UCSD-AML1 (cell line): ENCODE measurements at regions not wholly inside any gene's neighbourhood (a gene's known extent, or its start where the extent isn't known, plus 50 kb on each side); places are given as distances from the start of the nearest gene placed in this dataset.
"Not testable (repeated sequence)": the region's sequence is repeated elsewhere in the genome, so short reads cannot be mapped to it uniquely, and the experiment has no call there.

Experiments
- DNase-seq: peaks from one replicate; lab custom pipeline; 2025; ENCODE audit not compliant: unreplicated experiment; lab: John Stamatoyannopoulos, UW

GRCh38 chr6:168943231-168943905 lies 310.3 kb downstream of the THBS2 start:
- no peak for DNase-seq

DNA sequence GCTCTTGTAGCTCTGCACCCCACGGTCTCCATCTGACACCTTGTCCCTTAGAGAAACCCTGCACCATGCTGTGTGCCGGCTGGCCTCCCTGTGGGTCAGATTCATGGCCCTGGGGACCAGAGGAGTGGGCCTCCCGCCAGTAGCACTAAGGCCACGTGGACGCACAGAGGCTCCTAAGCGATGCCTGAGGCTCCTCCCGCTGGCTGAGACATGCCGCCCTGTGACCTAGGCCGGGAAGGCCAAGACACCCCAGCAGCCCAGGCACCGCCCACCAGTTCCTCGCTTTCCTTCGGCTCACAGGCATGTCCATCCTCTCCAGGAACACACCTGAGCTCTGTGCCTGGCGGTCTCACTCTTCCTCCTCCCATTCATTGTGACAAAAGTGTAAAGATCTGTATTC lies 311.0 kb downstream of the THBS2 start:
- DNase-seq = no peak

DNA sequence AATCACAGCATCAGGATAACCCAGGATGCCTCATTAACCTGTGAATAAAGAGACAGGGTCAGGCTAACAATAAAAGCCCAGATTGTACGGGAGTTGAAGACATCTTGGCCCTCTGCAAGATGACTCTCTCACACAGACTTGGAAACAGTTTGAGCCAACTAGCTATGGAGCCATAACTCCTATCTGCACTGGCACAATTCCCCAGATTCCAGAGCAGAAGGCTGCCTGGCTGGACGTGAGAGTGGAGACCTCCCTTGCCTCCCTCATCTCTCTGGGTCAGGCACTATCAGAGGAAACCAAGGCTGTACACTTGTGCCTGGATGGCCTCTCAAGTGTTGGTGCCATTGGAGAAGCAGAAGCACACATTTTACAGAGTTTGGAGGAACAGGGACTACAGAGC lies 312.6 kb downstream of the THBS2 start:
- DNase-seq = no peak

- no peak for DNase-seq
These were observed 313.9 kb downstream of the THBS2 start for GRCh38 chr6:168939796-168940195.

GRCh38 chr6:168939041-168939440 lies 314.6 kb downstream of the THBS2 start:
- no peak for DNase-seq

DNA sequence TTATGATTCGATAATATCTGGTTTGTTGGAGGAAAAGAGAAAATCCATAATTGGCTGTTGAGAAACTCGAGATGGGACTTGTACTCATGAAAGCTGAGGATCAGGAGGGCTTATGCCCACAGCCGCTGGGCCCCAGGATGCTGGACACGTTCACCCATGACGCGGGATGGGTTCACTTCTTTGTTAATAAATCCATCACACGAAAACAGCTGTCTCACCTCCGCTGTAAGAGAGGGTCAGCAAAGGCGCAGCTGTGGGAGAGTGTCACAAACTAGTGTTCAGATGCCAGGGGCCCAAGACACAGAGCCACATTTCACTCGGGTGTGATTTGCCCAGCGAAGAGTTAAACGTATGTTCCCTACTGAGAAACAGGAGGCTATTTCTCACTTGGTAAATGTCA lies 315.1 kb downstream of the THBS2 start:
- DNase-seq = no peak

DNA sequence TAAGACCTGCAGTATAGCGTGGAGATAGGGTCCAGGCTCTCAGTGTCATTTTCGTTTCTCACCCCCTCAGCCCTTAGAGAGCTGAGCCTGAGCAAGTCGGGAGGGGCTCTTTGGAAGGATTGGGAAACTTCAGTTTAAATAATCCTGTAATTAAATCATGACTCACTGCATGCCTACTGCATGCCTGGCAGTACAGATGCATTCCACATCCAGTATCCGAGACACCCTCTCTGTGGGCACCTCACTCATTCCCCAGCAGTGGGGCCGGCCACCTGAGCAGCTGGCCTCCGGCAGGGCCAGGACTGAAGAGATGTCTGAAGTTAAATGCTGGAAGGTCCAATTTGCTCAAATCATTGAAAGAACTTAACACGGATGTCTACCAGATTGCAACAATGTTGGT lies 316.6 kb downstream of the THBS2 start:
- DNase-seq = no peak

DNA sequence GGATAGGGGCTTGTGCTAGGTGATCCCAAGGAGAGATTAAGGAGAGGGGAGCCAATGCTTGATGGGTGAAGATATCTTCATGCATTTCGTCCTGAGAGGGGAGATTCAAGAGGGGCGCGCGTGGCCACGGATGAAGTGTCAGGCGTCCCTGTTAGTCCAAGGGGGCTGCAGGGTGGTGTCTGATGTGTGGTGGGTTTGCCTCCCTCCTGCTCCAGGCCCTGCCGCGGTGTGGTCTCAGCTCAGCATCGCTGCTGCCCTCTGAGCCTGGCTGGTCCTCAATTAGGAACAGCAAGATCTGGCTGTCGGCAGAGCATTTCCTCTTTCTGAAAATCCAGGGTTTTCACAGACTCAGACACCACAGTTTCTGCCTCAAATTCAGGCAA lies 318.0 kb downstream of the THBS2 start:
- DNase-seq = no peak

DNA sequence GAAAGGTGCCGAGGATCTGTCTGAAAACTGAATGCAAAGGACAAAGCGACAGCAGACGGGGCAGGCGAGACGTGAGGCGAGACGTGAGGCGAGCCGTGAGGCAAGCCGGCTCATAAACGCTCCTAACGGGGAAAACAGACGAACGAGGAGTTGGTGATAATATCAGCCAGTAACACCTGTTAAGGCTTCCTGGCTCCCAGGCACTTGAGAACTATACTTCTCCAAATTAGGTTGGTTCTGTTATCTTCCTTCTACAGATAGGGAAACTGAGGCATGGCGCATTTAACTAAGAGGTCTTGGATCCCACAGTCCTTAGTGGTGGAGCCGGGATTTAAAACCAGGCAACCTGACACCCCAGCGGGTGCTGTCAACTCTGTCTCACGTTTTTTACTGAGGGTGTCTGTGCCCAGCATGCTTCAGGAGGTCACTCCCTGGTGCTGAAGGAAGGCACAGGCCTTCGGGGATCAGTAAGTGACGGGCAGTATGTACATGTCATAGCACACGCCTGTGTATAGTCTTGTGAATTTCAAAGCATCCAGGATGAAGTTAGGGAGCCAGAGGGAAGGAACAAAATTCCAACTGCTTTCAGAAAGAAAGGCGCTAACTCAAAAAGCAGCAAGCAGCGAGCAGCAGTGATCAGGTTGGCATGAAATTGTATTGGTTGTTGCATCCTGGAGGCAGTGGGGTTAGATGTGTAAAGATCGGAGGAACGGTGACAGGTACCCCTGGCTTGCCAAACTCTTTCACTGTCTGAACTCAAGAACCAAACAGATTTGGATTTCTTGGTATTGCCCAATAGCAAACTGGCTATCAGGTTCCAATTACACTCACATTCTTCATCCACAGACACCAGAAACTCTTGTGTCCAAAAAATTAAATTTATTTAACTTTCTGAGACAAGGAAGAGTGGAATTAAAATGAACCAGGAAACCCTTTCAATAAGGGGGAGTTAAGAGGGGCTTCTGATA lies 318.7 kb downstream of the THBS2 start:
- no peak for DNase-seq

GRCh38 chr6:168932171-168932570 lies 321.5 kb downstream of the THBS2 start:
- not testable (repeated sequence) for DNase-seq

DNA sequence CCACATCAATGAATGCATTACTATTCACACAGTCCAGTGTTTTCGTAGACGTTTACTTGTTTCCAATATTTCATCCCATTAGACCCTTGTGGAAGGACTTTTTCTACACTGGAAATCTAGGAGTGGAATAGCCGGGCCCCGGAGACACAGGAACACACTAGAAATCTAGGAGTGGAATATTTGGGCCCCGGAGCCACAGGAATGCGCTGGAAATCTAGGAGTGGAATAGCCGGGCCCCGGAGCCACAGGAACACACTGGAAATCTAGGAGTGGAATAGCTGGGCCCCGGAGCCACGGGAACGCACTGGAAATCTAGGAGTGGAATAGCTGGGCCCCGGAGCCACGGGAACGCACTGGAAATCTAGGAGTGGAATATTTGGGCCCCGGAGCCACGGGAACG lies 322.6 kb downstream of the THBS2 start:
- DNase-seq = not testable (repeated sequence)

GRCh38 chr6:168929871-168930450 lies 323.7 kb downstream of the THBS2 start:
- no peak for DNase-seq

DNA sequence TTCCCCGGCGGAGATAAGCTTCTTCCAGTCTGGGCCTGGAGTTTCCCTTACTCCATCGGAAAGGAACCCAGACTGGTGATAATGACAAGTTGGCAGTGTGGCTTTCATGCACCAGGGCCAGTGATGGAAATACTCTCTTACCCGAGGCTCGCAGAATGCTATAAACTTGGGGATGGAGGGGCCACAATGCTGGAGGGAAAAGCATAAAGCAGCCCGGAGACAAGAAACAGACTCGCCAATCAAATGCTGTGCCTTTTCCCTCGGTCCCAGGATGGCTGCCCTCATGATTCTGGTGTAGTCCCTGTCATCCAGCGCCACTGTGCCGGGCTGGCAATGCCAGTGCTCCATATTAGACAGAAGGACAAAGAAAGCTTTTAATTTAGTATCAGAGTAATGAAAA lies 325.6 kb downstream of the THBS2 start:
- DNase-seq = no peak

- DNase-seq = no peak
These were observed 326.6 kb downstream of the THBS2 start for GRCh38 chr6:168927026-168927425.

DNA sequence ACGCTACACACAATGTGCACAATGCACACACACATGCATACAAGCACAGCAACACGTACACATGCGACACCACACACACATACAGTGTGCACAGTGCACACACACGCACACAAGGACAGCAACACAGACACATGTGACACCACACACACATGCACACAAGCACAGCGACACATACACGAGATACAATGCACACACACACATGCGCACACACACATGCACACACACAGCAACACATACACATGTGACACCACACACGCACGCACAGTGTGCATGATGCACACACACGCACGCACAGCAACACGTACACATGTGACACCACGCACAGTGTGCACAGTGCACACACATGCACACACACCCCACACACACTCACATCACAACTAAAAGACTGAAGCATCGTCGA lies 327.3 kb downstream of the THBS2 start:
- no peak for DNase-seq

DNA sequence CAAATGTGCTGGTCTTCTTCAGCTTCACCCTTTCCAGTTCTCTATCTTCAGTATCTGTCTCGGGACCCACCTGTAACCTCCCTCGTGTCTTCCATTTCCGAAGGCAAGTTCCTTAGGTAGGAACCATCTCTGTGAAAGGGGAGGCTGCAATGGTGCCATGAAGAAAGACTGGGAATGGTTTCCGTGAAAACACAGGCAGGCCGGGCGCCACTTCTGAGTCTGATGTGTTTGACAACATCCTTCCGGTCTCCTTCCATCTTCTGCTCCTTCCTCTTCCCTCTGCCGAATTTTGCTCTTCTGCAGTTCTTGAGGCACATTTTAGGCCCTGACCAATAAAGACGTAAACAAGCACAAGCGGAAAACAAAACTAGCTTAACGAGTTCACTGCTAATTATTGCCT lies 328.0 kb downstream of the THBS2 start:
- no peak for DNase-seq

- no peak for DNase-seq
These were observed 330.5 kb downstream of the THBS2 start for GRCh38 chr6:168923171-168923570.

DNA sequence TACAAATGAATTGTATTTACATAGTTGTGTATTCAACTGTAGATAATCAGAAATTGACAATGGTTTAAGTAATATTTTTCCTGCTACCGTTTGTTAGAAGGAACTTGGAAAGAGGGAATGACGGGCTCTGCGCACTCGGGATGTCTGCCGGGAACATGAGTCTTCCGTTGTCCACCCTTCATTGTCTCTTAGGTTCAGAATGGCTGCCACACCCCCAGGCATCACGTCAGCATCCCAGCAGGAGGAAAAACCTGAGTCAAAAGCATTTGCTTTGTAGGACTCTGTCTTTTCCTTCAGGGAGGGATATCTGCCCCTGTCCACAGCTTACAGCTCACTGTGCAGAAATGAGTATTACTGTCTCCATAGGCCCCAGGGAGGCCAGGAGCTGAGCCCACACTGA lies 331.2 kb downstream of the THBS2 start:
- DNase-seq = no peak

DNA sequence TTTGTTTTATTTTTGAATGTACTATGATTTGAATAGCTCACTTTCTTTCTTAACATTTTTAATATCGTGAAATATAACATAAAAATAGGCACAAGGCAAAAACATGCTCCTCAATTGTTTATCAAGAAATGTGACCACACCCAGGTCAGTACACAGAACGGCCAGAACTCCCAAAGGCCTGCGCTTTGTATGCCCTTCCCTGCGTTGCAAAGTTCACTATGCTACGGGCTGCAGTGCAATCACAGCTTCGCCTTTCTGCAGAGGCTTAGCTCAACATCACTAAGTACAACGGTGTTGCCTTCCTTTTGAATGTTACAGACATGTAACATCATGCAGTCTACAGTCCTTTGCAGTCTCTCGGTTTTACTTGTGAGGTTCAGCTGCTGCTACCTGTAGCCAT lies 333.4 kb downstream of the THBS2 start:
- no peak for DNase-seq

- DNase-seq = no peak
These were observed 334.0 kb downstream of the THBS2 start for GRCh38 chr6:168919470-168920179.

GRCh38 chr6:168916576-168917211 lies 337.0 kb downstream of the THBS2 start:
- DNase-seq = no peak
